GM12892 (cell line): ENCODE measurements at regions not wholly inside any gene's neighbourhood (a gene's known extent, or its start where the extent isn't known, plus 50 kb on each side); places are given as distances from the start of the nearest gene placed in this dataset.

Experiments
- POLR2A ChIP-seq: IDR thresholded peaks from 2 replicates; pipeline ENCODE4 v1.6.1; 2011; ENCODE audit warnings: low read depth, low read length, control low read depth
- TAF1 ChIP-seq: IDR thresholded peaks from 2 replicates; pipeline ENCODE4 v1.6.1; 2011; ENCODE audit warnings: low read depth, mild to moderate bottlenecking, control low read depth, low read length, borderline replicate concordance

DNA sequence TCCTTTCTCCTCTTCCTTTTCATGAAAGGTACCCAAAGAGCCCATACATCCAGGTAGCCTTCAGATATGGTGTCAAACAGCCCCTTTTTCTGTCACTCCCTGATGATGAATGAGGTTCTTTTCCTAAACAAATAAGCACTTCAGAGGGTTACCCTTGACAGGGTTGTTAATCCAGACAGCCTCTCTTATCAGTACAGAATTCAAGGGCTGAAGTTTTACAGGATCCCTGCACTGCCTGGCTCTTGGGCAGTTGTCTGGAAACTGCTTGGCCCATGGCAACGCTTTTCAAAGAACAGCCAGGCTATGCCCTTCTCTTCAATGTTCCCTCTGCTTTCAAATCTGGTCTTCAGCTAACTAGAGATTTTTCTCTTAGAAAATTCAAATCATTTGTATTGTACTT lies 352.6 kb upstream of the FAM241A start:
- TF ChIP-seq POLR2A (no peak), TAF1 (no peak)
